Epithelial cell of esophagus (primary cell): ENCODE measurements at regions not wholly inside any gene's neighbourhood (a gene's known extent, or its start where the extent isn't known, plus 50 kb on each side); places are given as distances from the start of the nearest gene placed in this dataset.
A peak's percentile ranks its signal among the peaks of the same experiment; 100 is the strongest.

Experiments
- DNase-seq: peaks from one replicate; pipeline ENCODE4 v3.0.0; 2010; ENCODE audit warnings: low read depth
- H3K4me3 ChIP-seq: 2 replicates; pipeline ENCODE4 v1.5.1; 2011; ENCODE audit warnings: mild to moderate bottlenecking, low read length, control low read depth
- TF ChIP-seq, protein P1 (sequence below): IDR thresholded peaks from 2 replicates; pipeline ENCODE4 v1.5.1; 2011; ENCODE audit warnings: low read depth, mild to moderate bottlenecking, low read length, control low read depth, inconsistent platforms; ENCODE audit not compliant: insufficient read depth; ENCODE audit errors: missing control alignments

GRCh38 chr9:16241231-16241630, 629.2 kb downstream of the BNC2 start:
- no peak overlapping the region for H3K4me3 ChIP-seq
- no peak for DNase-seq
- TF ChIP-seq, protein P1, sequence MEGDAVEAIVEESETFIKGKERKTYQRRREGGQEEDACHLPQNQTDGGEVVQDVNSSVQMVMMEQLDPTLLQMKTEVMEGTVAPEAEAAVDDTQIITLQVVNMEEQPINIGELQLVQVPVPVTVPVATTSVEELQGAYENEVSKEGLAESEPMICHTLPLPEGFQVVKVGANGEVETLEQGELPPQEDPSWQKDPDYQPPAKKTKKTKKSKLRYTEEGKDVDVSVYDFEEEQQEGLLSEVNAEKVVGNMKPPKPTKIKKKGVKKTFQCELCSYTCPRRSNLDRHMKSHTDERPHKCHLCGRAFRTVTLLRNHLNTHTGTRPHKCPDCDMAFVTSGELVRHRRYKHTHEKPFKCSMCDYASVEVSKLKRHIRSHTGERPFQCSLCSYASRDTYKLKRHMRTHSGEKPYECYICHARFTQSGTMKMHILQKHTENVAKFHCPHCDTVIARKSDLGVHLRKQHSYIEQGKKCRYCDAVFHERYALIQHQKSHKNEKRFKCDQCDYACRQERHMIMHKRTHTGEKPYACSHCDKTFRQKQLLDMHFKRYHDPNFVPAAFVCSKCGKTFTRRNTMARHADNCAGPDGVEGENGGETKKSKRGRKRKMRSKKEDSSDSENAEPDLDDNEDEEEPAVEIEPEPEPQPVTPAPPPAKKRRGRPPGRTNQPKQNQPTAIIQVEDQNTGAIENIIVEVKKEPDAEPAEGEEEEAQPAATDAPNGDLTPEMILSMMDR: no peak

GRCh38 chr9:16243798-16244197, 626.7 kb downstream of the BNC2 start:
- peak; percentile 26 for DNase-seq
- no peak overlapping the region for H3K4me3 ChIP-seq
- TF ChIP-seq, protein P1: no peak

GRCh38 chr9:16245756-16246440, 624.6 kb downstream of the BNC2 start:
- H3K4me3 ChIP-seq: no peak overlapping the region
- DNase-seq: no peak
- TF ChIP-seq, protein P1: no peak

DNA sequence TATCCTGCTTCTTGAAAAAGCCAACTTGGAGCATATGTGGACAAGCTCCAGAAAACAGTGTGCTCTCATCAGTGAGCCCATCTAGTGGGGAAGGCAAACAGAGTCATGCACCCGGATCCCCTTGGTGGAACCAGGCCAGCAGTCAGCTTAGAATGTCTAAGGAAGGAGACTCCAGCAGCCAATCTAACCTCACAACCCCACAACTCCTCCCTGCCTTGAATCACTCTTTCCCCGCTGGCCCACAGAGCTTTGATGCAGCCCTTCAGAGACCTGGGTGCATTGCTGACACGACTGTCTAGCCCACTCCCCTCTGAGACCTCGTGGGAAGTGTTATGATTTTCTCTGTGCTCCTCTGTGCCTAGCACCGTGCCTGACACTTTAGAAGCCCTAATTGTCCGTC, 623.7 kb downstream of the BNC2 start:
- no peak for DNase-seq

GRCh38 chr9:16247188-16247875, 623.1 kb downstream of the BNC2 start:
- H3K4me3 ChIP-seq: no peak overlapping the region
- DNase-seq: peak; percentile 69
- TF ChIP-seq, protein P1: no peak

More for the DNA sequence above, 623.7 kb downstream of the BNC2 start:
- TF ChIP-seq, protein P1: no peak
- no peak overlapping the region for H3K4me3 ChIP-seq

- TF ChIP-seq, protein P1: no peak
- no peak overlapping the region for H3K4me3 ChIP-seq
Measured at GRCh38 chr9:16248822-16249221, 621.6 kb downstream of the BNC2 start.

More at GRCh38 chr9:16248822-16249221, 621.6 kb downstream of the BNC2 start:
- DNase-seq: no peak
